ENCODE measurements at regions not wholly inside any gene's neighbourhood (a gene's known extent, or its start where the extent isn't known, plus 50 kb on each side); places are given as distances from the start of the nearest gene placed in this dataset.
"Not testable (repeated sequence)": the region's sequence is repeated elsewhere in the genome, so short reads cannot be mapped to it uniquely, and the experiment has no call there.

DNA sequence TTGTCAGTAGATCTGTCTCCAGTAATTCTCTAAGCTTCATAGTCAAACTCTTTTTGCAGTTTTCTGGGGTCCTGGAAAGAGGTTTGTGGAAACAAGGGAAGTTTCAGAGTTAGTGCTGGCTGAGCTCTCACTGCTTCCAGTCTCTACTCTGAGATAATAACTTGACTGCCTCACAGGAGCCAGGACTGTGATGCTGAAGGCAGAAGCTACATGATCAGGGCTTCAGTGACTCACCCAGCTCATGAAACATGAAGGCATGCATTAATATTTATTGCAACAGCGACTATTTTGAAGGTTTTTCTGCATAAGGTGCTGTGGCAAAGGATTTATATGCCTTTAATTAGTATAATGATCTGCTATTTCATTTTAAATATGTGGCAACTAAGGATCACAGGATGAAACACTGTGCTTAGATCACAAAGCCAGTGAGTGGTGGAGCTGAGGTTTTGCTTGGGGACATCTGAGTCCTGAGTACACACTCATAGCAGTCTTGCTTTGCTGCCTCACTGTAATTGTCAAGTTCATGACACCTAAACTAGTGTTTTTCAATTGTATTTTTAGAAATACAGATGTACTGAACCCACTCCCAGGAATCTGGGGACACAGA, 448.4 kb upstream of the GCFC2 start:
- DNase-seq (ENCODE audit: low spot score): no peak
- no peak overlapping the region for H3K27ac Mint-ChIP-seq
- intact Hi-C loops (cut with micrococcal nuclease): no loop called here
- no peaks in the 10 kb centered on the region for H3K27me3 Mint-ChIP-seq (ENCODE audit: low read depth)
- H3K4me3 Mint-ChIP-seq (ENCODE audit: low read depth): no peak overlapping the region
- H3K4me1 Mint-ChIP-seq (ENCODE audit: low read depth): no peaks in the 10 kb centered on the region
- peaks cover 10% of the 10 kb centered on the region for H3K9me3 Mint-ChIP-seq
- no peaks in the 10 kb centered on the region for H3K36me3 Mint-ChIP-seq (ENCODE audit: low read depth)

DNA sequence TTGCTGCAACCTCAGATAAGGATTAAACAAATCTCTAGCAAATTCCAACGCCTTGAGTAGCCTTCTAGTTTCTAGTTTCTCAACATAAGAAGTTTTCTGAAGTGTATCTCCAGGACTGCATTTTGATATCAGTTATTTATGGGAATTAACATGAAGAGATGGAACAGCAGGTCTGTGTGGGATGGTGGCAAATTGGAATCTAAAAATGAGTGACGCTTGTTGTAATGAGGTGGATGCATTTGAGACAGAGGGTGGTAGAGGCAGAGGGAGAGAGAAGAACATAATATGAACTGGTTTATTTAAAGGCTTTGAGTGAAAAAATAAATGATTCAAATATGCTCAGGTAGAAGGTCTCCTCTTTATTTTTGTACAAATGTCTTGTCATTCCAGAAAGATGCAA, 446.8 kb upstream of the GCFC2 start:
- H3K36me3 Mint-ChIP-seq (ENCODE audit: low read depth): no peaks in the 10 kb centered on the region
- H3K4me1 Mint-ChIP-seq (ENCODE audit: low read depth): no peaks in the 10 kb centered on the region
- H3K27me3 Mint-ChIP-seq (ENCODE audit: low read depth): no peaks in the 10 kb centered on the region
- H3K4me3 Mint-ChIP-seq (ENCODE audit: low read depth): no peak overlapping the region
- no peak overlapping the region for H3K27ac Mint-ChIP-seq
- intact Hi-C loops (cut with micrococcal nuclease): no loop called here
- no peak for DNase-seq (ENCODE audit: low spot score)
- peaks cover 10% of the 10 kb centered on the region for H3K9me3 Mint-ChIP-seq

DNA sequence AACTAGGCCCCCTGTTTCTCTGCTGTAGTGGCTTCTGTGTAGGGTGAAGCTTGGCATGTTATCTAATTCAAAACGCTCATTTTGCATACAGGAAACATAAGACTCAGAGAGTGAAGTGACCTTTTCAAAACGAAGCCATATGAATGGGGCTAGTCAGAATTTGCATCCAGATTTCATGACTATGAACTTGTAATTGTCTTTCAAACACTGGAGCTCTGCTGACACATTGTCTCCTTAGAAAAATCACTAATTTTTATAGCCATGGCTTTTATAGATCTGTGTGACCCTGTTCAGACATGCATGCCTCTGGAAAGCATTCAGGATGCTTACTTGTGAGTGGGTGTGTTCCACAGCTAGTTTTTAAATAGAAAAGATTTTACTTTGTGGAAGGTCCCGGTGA, 444.3 kb upstream of the GCFC2 start:
- intact Hi-C loops (cut with micrococcal nuclease): no loop called here
- Mint-ChIP-seq H3K4me1 (ENCODE audit: low read depth) (no peaks in the 10 kb centered on the region), H3K27ac (no peak overlapping the region), H3K36me3 (ENCODE audit: low read depth) (no peaks in the 10 kb centered on the region), H3K27me3 (ENCODE audit: low read depth) (no peaks in the 10 kb centered on the region), H3K4me3 (ENCODE audit: low read depth) (no peak overlapping the region), H3K9me3 (no peaks in the 10 kb centered on the region)
- no peak for DNase-seq (ENCODE audit: low spot score)

DNA sequence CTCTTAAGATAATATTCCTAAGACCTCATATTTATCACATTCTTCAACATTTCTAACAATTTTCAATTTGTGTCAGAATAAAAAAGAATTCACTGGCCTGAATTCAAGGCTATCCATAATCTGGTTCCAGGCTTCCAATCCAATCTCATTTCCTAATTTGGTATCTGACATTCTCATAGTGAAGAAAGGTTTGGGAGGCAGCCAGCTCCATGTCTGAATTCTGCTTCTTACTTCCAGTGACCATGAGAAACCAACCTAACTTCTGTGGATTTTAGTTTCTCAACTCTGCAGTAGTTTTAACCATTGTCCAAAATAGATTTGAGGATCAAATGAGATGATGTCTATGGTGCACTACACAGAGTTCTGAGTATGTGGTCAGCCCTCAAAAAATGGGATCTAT, 439.1 kb upstream of the GCFC2 start:
- H3K36me3 Mint-ChIP-seq (ENCODE audit: low read depth): no peaks in the 10 kb centered on the region
- H3K4me1 Mint-ChIP-seq (ENCODE audit: low read depth): no peaks in the 10 kb centered on the region
- no peaks in the 10 kb centered on the region for H3K27me3 Mint-ChIP-seq (ENCODE audit: low read depth)
- DNase-seq (ENCODE audit: low spot score): no peak
- intact Hi-C loops (cut with micrococcal nuclease): no loop called here
- H3K27ac Mint-ChIP-seq: no peak overlapping the region
- H3K9me3 Mint-ChIP-seq: peaks cover 13% of the 10 kb centered on the region
- H3K4me3 Mint-ChIP-seq (ENCODE audit: low read depth): no peak overlapping the region

DNA sequence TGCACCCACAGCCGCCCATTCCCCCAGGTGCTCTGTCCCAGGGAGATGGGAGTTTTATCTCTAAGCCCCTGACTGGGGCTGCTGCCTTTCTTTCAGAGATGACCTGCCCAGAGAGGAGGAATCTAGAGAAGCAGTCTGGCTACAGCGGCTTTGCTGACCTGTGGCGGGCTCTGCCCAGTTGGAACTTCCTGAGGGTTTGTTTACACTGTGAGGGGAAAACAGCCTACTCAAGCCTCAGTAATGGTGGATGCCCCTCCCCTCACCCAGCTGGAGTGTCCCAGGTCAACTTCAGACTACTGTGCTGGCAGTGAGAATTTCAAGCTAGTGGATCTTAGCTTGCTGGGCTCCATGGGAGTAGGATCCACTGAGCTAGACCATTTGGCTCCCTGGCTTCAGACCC, 428.6 kb upstream of the GCFC2 start:
- H3K4me1 Mint-ChIP-seq (ENCODE audit: low read depth); intact Hi-C loops (cut with micrococcal nuclease): not testable (repeated sequence)

DNA sequence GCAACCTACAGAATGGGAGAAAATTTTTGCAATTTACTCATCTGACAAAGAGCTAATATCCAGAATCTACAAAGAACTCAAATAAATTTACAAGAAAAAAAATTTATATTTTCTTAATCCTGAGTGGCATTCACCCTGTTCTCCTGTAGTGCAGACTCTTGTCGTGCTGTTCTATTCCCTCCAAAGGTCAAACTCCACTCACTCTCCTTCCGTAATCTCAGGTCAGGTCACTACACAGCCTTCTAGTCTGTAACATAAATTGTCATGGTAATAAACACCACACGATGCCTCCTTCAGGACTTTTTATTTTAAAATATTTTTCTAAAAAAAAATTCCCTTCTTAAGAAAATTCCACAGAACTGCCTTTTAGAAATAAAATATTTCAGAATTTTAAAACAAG, 417.9 kb upstream of the GCFC2 start:
- H3K4me1 Mint-ChIP-seq (ENCODE audit: low read depth): no peaks in the 10 kb centered on the region

More for the DNA sequence above, 428.6 kb upstream of the GCFC2 start:
- not testable (repeated sequence) for H3K36me3 Mint-ChIP-seq (ENCODE audit: low read depth); H3K4me3 Mint-ChIP-seq (ENCODE audit: low read depth); H3K27ac Mint-ChIP-seq; H3K27me3 Mint-ChIP-seq (ENCODE audit: low read depth); DNase-seq (ENCODE audit: low spot score)
- peaks cover 51% of the 10 kb centered on the region for H3K9me3 Mint-ChIP-seq

DNA sequence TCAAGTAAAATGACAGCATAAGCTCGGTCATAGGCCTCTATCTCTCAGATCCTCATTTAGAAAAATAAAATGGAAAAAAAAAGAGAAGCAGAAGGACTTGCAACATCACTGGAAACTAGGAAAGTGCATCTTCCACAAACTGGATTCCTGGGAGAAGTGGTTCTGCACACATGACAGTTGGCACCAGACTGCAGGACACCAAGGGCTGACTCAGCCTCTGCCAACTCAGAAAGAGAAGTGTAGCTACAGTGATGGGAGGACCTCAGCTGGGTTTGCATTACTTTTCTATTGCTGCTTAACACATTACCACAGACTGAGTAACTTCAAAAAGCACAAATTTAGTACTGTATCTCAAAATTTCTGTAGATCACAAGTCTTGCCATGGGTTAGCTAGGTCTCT, 409.5 kb upstream of the GCFC2 start:
- no peaks in the 10 kb centered on the region for H3K27me3 Mint-ChIP-seq (ENCODE audit: low read depth)
- intact Hi-C loops (cut with micrococcal nuclease): no loop called here
- no peak for DNase-seq (ENCODE audit: low spot score)
- peaks cover 14% of the 10 kb centered on the region for H3K9me3 Mint-ChIP-seq
- no peaks in the 10 kb centered on the region for H3K4me1 Mint-ChIP-seq (ENCODE audit: low read depth)
- no peak overlapping the region for H3K27ac Mint-ChIP-seq
- H3K4me3 Mint-ChIP-seq (ENCODE audit: low read depth): no peak overlapping the region
- H3K36me3 Mint-ChIP-seq (ENCODE audit: low read depth): no peaks in the 10 kb centered on the region

More for the DNA sequence above, 417.9 kb upstream of the GCFC2 start:
- Mint-ChIP-seq H3K4me3 (ENCODE audit: low read depth) (no peak overlapping the region), H3K9me3 (peaks cover 9% of the 10 kb centered on the region), H3K27me3 (ENCODE audit: low read depth) (no peaks in the 10 kb centered on the region), H3K36me3 (ENCODE audit: low read depth) (no peaks in the 10 kb centered on the region), H3K27ac (no peak overlapping the region)
- DNase-seq (ENCODE audit: low spot score): no peak
- intact Hi-C loops (cut with micrococcal nuclease): no loop called here

DNA sequence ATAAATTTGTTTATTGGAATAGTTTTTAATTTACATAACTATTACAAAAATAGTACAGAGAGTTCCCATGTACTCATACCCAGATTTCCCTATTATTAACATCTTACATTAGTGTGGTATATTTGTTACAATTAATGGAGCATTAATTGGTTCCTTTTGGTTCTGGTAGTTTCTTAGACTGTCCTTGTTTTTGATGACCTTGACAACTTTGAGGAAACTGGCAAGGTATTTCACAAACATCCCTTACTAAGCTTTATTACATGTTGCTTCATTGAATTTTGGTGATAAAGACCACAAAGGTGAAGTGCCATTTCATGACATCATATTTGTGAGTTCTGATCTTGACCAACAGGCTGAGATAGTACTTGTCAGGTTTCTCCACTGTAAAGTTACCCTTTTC, 379.0 kb upstream of the GCFC2 start:
- H3K4me1 Mint-ChIP-seq (ENCODE audit: low read depth): no peaks in the 10 kb centered on the region
- intact Hi-C loops (cut with micrococcal nuclease): no loop called here
- H3K27ac Mint-ChIP-seq: no peak overlapping the region
- no peaks in the 10 kb centered on the region for H3K27me3 Mint-ChIP-seq (ENCODE audit: low read depth)
- peaks cover 7% of the 10 kb centered on the region for H3K9me3 Mint-ChIP-seq
- no peak overlapping the region for H3K4me3 Mint-ChIP-seq (ENCODE audit: low read depth)
- DNase-seq (ENCODE audit: low spot score): no peak
- no peaks in the 10 kb centered on the region for H3K36me3 Mint-ChIP-seq (ENCODE audit: low read depth)

DNA sequence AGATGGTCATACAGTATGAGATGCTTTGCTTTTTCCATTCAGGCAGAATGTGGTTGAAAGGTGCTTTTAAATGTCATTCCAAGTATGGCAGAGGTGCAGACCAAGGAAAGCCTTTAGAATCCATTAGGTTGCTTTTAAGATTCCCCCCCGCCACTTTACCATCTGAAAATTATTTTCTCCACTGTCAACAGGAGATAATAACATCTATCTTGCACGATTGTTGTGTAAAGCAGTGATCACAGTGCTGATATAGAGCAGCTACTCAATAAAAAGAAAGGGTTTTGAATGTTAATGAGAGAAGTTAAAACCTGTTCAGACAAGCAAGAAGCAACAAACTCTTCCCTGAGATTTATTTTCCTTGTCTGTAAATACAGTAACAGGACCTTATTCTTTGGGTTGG, 372.5 kb upstream of the GCFC2 start:
- H3K36me3 Mint-ChIP-seq (ENCODE audit: low read depth): no peaks in the 10 kb centered on the region
- H3K27me3 Mint-ChIP-seq (ENCODE audit: low read depth): no peaks in the 10 kb centered on the region
- no peak for DNase-seq (ENCODE audit: low spot score)
- H3K4me1 Mint-ChIP-seq (ENCODE audit: low read depth): no peaks in the 10 kb centered on the region
- peaks cover 4% of the 10 kb centered on the region for H3K9me3 Mint-ChIP-seq
- H3K27ac Mint-ChIP-seq: no peak overlapping the region
- H3K4me3 Mint-ChIP-seq (ENCODE audit: low read depth): no peak overlapping the region
- intact Hi-C loops (cut with micrococcal nuclease): no loop called here

DNA sequence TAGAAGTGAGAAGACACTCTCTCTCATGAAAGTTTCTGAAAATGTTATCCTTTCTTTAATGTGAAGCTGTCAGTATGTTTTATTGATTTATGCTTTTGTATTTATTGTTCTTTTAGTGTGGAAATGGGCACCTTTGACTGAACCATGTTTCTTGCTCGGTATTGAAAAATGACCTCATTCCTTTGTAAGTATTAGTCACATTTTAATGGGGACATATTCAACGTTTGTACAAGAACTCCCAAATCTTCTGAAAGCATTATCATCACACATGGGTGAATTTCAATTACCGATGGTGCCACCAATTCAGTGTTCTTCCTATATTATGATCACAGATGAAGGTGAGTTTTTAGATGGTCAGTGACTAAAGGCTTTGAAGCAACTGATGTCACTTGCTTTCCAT, 371.8 kb upstream of the GCFC2 start:
- intact Hi-C loops (cut with micrococcal nuclease): no loop called here
- no peaks in the 10 kb centered on the region for H3K36me3 Mint-ChIP-seq (ENCODE audit: low read depth)
- no peaks in the 10 kb centered on the region for H3K27me3 Mint-ChIP-seq (ENCODE audit: low read depth)
- H3K4me1 Mint-ChIP-seq (ENCODE audit: low read depth): no peaks in the 10 kb centered on the region
- H3K27ac Mint-ChIP-seq: no peak overlapping the region
- no peak for DNase-seq (ENCODE audit: low spot score)
- H3K4me3 Mint-ChIP-seq (ENCODE audit: low read depth): no peak overlapping the region
- peaks cover 4% of the 10 kb centered on the region for H3K9me3 Mint-ChIP-seq

DNA sequence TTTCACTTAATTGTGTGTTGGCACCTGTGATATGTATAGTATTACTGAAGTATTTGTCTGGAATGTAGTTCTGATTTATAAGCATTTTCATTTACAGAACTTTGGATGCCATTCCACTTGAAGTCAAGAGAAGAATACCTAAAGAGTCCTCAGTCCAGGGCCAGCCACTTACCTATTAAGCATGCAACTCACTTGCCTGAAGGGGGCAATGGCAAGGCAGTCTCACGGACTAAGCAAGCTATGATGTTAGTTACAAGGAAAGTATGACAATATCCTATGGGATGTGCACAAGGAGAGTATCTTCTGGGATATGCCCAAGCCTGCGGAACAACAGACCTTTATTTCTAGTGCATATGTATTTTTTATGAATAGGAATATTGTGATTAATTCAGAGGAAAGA, 369.4 kb upstream of the GCFC2 start:
- DNase-seq (ENCODE audit: low spot score): no peak
- Mint-ChIP-seq H3K27ac (no peak overlapping the region), H3K9me3 (peaks cover under 1% of the 10 kb centered on the region), H3K4me1 (ENCODE audit: low read depth) (no peaks in the 10 kb centered on the region), H3K27me3 (ENCODE audit: low read depth) (no peaks in the 10 kb centered on the region), H3K36me3 (ENCODE audit: low read depth) (no peaks in the 10 kb centered on the region), H3K4me3 (ENCODE audit: low read depth) (no peak overlapping the region)
- intact Hi-C loops (cut with micrococcal nuclease): no loop called here

DNA sequence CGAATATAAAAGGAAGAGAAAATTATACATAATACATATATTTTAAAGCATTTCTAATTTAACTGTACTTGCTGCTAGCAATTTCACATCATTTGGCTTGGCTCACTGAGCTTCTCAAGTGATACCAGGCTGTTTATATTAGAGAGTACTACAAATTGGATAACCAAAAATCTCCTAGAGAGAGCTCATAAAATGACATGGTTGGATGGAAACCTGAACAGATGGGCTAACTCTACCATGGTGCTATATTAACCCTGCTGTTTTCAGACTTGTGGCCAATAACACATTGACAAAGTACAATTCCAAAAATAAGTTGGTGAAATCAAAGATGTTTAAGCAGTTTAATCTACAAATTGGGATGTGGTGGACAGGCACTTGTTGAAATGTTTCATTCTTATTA, 364.4 kb upstream of the GCFC2 start:
- no peak for DNase-seq (ENCODE audit: low spot score)
- Mint-ChIP-seq H3K27me3 (ENCODE audit: low read depth) (no peaks in the 10 kb centered on the region), H3K4me1 (ENCODE audit: low read depth) (no peaks in the 10 kb centered on the region), H3K36me3 (ENCODE audit: low read depth) (no peaks in the 10 kb centered on the region), H3K9me3 (no peaks in the 10 kb centered on the region), H3K4me3 (ENCODE audit: low read depth) (no peak overlapping the region), H3K27ac (no peak overlapping the region)
- intact Hi-C loops (cut with micrococcal nuclease): no loop called here

DNA sequence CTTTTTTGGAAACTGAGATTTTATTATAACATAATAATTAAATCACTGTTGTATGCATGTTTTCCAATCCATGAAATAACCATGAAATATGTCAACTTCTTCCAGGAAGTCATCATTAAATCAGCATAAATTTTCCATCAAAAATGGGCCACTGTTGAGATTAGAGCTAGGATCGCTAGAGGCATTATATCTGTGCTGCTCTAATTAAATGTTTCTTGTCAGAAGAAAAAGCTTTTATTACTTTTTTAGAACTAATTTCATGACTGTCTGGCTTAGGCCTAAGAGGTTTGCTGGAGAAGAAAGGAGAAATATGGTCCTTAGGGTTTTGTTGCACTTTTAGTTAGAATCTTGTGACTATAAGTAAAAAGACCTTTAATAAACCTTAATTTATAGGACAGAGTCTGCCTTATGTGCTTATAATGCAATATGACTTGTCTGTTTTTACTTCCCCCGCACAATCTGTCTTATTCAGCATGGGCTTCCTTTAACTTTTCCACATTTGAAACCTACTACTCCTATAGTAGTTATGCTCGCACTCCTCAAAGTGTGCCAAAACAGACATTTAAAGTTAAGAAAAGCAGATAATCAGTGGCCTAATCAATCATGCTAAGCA, 363.4 kb upstream of the GCFC2 start:
- no peak overlapping the region for H3K4me3 Mint-ChIP-seq (ENCODE audit: low read depth)
- no peaks in the 10 kb centered on the region for H3K4me1 Mint-ChIP-seq (ENCODE audit: low read depth)
- H3K36me3 Mint-ChIP-seq (ENCODE audit: low read depth): no peaks in the 10 kb centered on the region
- no peak overlapping the region for H3K27ac Mint-ChIP-seq
- peaks cover 6% of the 10 kb centered on the region for H3K9me3 Mint-ChIP-seq
- intact Hi-C loops (cut with micrococcal nuclease): no loop called here
- no peak for DNase-seq (ENCODE audit: low spot score)
- H3K27me3 Mint-ChIP-seq (ENCODE audit: low read depth): no peaks in the 10 kb centered on the region

DNA sequence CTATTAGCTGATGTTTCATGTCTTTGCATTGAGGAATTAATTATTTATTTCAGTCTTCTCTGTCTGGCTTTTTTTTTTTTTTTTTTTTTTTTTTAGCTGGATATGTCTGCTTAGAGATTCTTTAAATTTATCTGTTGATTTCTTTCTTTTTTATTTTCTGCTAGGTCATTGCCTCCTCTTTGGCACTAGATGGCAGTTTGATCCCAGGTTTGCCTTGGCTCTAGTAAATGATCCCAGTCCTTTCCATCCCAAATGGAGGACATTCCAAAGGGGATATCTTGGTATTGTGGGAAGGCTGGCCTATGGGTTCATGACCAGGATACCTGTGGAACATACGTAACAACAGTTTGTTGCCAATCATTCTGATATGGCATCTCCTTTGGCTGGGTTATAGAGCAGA, 339.5 kb upstream of the GCFC2 start:
- DNase-seq (ENCODE audit: low spot score): no peak
- Mint-ChIP-seq H3K9me3 (peaks cover 29% of the 10 kb centered on the region), H3K27me3 (ENCODE audit: low read depth) (no peaks in the 10 kb centered on the region), H3K27ac (no peak overlapping the region), H3K4me1 (ENCODE audit: low read depth) (no peaks in the 10 kb centered on the region), H3K36me3 (ENCODE audit: low read depth) (no peaks in the 10 kb centered on the region), H3K4me3 (ENCODE audit: low read depth) (no peak overlapping the region)
- intact Hi-C loops (cut with micrococcal nuclease): no loop called here

All from activated T-helper 2 cell treated with anti-CD3 and anti-CD28 coated beads, Interferon-gamma antibody, Interleukin-2, Interleukin-4, amounts not matched to agents 10 μg/mL and 5 μg/mL and 100 μg/mL, durations not matched to agents 14 hours and 24 hours and 36 hours (primary cell).